Natural killer cell treated with Interleukin-12 subunit alpha and Interleukin-12 subunit beta and Interleukin-15 and Interleukin-18, amount 100 ng/mL, for 72 hours (primary cell): ENCODE measurements at regions not wholly inside any gene's neighbourhood (a gene's known extent, or its start where the extent isn't known, plus 50 kb on each side); places are given as distances from the start of the nearest gene placed in this dataset.

Experiments used
- ATAC-seq, 2 donors: fragments of 150-1000 bp; cut with Tn5 transposase in 1 of 2; sonication (Bioruptor Pico), chemical (Tn5 transposase) in 1 of 2; 2 replicates each; pipeline ENCODE4 v1.10.0; 2021
- DNase-seq: peaks from one replicate; pipeline ENCODE4 v3.0.0; 2022; ENCODE audit warnings: low spot score
- H3K27ac Mint-ChIP-seq, 2 donors: 1 replicate in 1 of 2; 2 replicates in 1 of 2; pipeline ENCODE4 v1.8.0; 2022; ENCODE audit warnings: mixed read lengths in 2 of 2, mild to moderate bottlenecking in 1 of 2, moderate library complexity in 1 of 2
- H3K27me3 Mint-ChIP-seq, 2 donors: 1 replicate in 1 of 2; 2 replicates in 1 of 2; pipeline ENCODE4 v1.8.0; 2022; ENCODE audit warnings: mixed read lengths in 2 of 2
- H3K36me3 Mint-ChIP-seq: one replicate; pipeline ENCODE4 v1.8.0; 2022; ENCODE audit warnings: mixed read lengths
- H3K4me1 Mint-ChIP-seq, 2 donors: 1 replicate in 1 of 2; 2 replicates in 1 of 2; pipeline ENCODE4 v1.8.0; 2022; ENCODE audit warnings: low read depth in 2 of 2, mixed read lengths in 2 of 2, mild to moderate bottlenecking in 1 of 2
- H3K4me3 Mint-ChIP-seq: one replicate; pipeline ENCODE4 v1.8.0; 2022; ENCODE audit warnings: mixed read lengths
- H3K9me3 Mint-ChIP-seq: 2 replicates; pipeline ENCODE4 v1.8.0; 2022; ENCODE audit warnings: mixed read lengths

DNA sequence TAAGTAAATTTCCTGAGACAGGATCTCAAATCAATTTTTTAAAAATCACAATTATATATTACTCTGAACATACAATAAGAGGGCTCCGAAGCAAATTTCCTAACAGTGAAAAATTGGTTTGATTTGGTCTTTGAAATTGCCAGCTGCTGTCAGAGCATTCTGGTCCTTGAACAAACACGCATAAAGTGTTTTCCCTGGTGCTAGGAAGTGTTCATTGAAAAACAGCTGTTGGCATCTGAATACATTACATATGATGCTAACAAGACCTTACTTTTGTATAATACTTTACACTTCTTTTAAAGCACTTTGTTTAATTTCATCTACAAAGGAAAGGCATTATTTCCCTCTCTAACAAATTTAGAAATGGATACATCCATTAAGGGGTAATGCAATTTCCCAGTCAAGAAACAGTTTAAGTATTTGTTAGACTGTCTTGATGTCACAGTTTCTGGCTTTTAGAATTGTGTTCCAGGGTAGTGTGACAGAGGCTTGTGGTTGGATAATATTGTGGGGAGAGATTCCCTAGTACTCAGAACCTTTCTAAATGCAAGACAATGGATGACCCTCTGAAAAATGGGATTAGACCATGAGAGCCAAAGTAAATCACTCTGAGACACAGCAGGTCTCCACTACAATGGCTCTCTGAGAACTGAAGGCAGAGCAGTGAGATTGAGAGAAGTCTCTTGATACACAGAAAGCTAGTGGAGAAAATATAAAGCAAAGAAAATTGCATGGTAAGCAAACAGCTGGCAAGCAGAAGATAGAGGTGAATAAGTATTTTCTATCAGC, 299.0 kb downstream of the TRIB2 start:
- DNase-seq (no peak), ATAC-seq (no peak)
- H3K9me3 Mint-ChIP-seq = no peaks in the 10 kb centered on the region
- no peaks in the 10 kb centered on the region for H3K36me3 Mint-ChIP-seq
- H3K4me1 Mint-ChIP-seq = no peaks in the 10 kb centered on the region
- peaks cover 34 to 54% of the 10 kb centered on the region in 2 donors for H3K27me3 Mint-ChIP-seq
- no peak overlapping the region for H3K27ac Mint-ChIP-seq
- H3K4me3 Mint-ChIP-seq = no peak overlapping the region

DNA sequence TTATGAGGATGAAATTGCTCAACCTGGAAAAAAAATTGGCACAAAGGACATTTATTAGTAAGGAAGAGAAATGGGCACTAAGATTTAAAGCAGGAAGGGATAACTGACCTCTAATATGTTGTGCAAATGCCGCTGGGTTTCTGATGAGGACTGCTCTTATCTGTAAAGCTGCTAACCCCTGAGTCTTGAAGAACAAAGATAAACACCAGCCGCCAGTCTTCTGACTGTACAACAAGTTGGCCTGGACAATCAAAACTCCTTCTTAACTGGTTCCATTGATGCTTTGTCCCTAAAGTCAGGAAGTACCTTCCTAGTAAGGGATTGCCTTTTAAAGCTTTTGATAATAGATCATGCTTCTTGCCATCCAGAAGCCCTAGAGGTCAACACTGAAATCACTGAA, 301.8 kb downstream of the TRIB2 start:
- H3K4me1 Mint-ChIP-seq = no peaks in the 10 kb centered on the region
- H3K4me3 Mint-ChIP-seq = no peak overlapping the region
- H3K36me3 Mint-ChIP-seq = no peaks in the 10 kb centered on the region
- H3K27ac Mint-ChIP-seq = no peak overlapping the region
- no peak for ATAC-seq
- DNase-seq = no peak
- H3K9me3 Mint-ChIP-seq = no peaks in the 10 kb centered on the region
- H3K27me3 Mint-ChIP-seq = peaks cover 26 to 44% of the 10 kb centered on the region in 2 donors

- ATAC-seq (no peak), DNase-seq (no peak)
- Mint-ChIP-seq H3K4me1 (no peaks in the 10 kb centered on the region), H3K9me3 (no peaks in the 10 kb centered on the region), H3K4me3 (no peak overlapping the region), H3K27me3 (peaks cover 23 to 32% of the 10 kb centered on the region in 2 donors), H3K36me3 (no peaks in the 10 kb centered on the region), H3K27ac (no peak overlapping the region)
Observed at GRCh38 chr2:13019781-13020180, 303.0 kb downstream of the TRIB2 start.

- Mint-ChIP-seq H3K9me3 (no peaks in the 10 kb centered on the region), H3K27me3 (peaks cover 23 to 29% of the 10 kb centered on the region in 2 donors), H3K36me3 (no peaks in the 10 kb centered on the region), H3K4me3 (no peak overlapping the region), H3K27ac (no peak overlapping the region), H3K4me1 (no peaks in the 10 kb centered on the region)
- no peak for ATAC-seq
- DNase-seq = no peak
Observed at GRCh38 chr2:13020469-13020868, 303.7 kb downstream of the TRIB2 start.

- no peak for ATAC-seq
- Mint-ChIP-seq H3K9me3 (no peaks in the 10 kb centered on the region), H3K4me3 (no peak overlapping the region), H3K36me3 (no peaks in the 10 kb centered on the region), H3K27me3 (peaks cover 17 to 20% of the 10 kb centered on the region in 2 donors), H3K4me1 (no peaks in the 10 kb centered on the region), H3K27ac (no peak overlapping the region)
- DNase-seq = no peak
Observed at GRCh38 chr2:13021470-13021957, 304.8 kb downstream of the TRIB2 start.

DNA sequence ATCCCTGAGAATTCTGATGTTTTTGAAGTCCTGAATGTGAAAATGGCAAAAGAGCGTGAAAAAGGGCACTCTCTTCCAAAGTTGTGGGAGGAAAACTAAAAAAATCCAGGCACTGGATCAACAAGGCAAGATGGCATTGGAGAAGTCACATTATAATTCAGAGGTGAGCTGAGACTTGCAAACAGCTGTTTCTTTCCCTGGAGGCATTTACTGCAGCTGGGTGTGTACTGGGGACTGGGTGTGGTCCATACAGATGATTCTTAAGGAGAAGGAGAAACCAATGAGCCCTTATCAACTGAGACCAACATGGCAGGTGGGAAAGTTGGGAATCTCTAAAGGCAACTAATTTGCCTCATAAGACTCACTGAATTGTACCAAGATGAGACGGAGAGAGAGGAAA, 313.9 kb downstream of the TRIB2 start:
- no peak for DNase-seq
- H3K36me3 Mint-ChIP-seq = no peaks in the 10 kb centered on the region
- H3K27me3 Mint-ChIP-seq = peaks cover 20 to 25% of the 10 kb centered on the region in 2 donors
- ATAC-seq = no peak
- no peak overlapping the region for H3K27ac Mint-ChIP-seq
- no peaks in the 10 kb centered on the region for H3K4me1 Mint-ChIP-seq
- H3K9me3 Mint-ChIP-seq = no peaks in the 10 kb centered on the region
- no peak overlapping the region for H3K4me3 Mint-ChIP-seq

DNA sequence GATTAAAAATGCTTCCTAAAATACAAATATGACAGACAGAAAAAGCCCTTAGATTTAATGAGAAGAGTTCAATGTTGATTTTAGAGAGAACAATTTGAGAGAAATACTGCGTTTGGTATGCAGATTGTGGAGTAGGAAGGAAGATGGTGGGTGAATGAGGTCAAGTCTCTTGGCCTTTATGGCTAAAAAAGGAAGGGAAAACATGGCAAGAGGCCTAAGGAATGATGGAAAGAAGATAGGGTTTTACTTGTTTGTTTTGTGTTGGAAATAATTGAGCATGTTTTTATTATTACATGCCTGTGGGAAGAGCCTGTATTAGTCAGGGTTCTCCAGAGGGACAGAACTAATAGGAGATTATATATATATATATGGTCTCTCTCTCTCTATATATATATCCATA, 318.1 kb downstream of the TRIB2 start:
- ATAC-seq (no peak), DNase-seq (no peak)
- H3K36me3 Mint-ChIP-seq = no peaks in the 10 kb centered on the region
- H3K27ac Mint-ChIP-seq = no peak overlapping the region
- H3K9me3 Mint-ChIP-seq = no peaks in the 10 kb centered on the region
- no peaks in the 10 kb centered on the region for H3K4me1 Mint-ChIP-seq
- H3K27me3 Mint-ChIP-seq = peaks cover 25 to 27% of the 10 kb centered on the region in 2 donors
- no peak overlapping the region for H3K4me3 Mint-ChIP-seq

DNA sequence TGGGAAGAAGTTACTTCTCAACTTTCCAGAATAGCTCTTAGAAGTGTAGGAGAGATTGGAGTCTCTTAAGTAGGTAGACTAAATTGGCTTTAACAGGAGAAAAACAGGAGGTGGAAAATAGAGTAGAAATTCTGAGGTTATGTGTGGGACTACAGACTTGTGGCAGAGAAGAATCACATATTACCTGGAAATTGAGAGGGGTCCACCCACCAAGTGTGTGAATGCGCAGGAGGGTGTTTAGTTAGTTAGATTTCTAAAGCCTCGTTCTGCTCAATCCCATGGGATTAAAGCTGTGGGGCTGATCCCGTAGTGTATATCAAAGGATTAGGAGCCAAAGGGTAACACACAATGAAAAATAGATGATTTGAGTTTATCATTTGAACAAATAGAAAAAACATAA, 319.1 kb downstream of the TRIB2 start:
- ATAC-seq (no peak), DNase-seq (no peak)
- H3K36me3 Mint-ChIP-seq = peaks cover 2% of the 10 kb centered on the region
- H3K4me1 Mint-ChIP-seq = no peaks in the 10 kb centered on the region
- peaks cover 23 to 25% of the 10 kb centered on the region in 2 donors for H3K27me3 Mint-ChIP-seq
- H3K4me3 Mint-ChIP-seq = no peak overlapping the region
- no peaks in the 10 kb centered on the region for H3K9me3 Mint-ChIP-seq
- no peak overlapping the region for H3K27ac Mint-ChIP-seq

- Mint-ChIP-seq H3K27me3 (peaks cover 47 to 61% of the 10 kb centered on the region in 2 donors), H3K4me1 (no peaks in the 10 kb centered on the region), H3K36me3 (peaks cover 9% of the 10 kb centered on the region), H3K4me3 (no peak overlapping the region), H3K27ac (no peak overlapping the region), H3K9me3 (peaks cover 3% of the 10 kb centered on the region)
- ATAC-seq (peak in 1 of 2 donors; percentile 41), DNase-seq (no peak)
Observed at GRCh38 chr2:13040043-13040442, 323.3 kb downstream of the TRIB2 start.

- Mint-ChIP-seq H3K9me3 (no peaks in the 10 kb centered on the region), H3K27ac (no peak overlapping the region), H3K4me3 (no peak overlapping the region), H3K27me3 (peaks cover 38 to 61% of the 10 kb centered on the region in 2 donors), H3K36me3 (no peaks in the 10 kb centered on the region), H3K4me1 (no peaks in the 10 kb centered on the region)
- ATAC-seq (no peak), DNase-seq (no peak)
Observed at GRCh38 chr2:13046557-13047165, 329.9 kb downstream of the TRIB2 start.

DNA sequence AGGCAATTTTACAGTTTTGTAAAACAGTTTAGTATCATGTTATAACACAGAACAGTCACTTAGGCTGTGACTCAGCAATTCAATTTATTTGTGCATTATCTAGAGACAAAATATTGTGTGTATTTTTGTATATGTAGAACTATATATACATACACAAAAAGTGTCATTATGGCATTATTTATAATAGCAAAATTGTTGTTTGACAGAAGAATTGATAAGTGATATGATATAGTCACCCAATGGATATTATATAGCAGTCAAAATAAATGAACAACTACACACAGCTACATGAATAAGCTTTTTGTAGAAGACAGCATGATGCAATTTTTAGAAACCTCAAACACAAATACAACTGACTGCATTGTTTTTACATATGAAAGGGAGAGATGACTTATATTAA, 334.0 kb downstream of the TRIB2 start:
- no peak overlapping the region for H3K27ac Mint-ChIP-seq
- H3K36me3 Mint-ChIP-seq = no peaks in the 10 kb centered on the region
- H3K9me3 Mint-ChIP-seq = no peaks in the 10 kb centered on the region
- peaks cover 14 to 33% of the 10 kb centered on the region in 2 donors for H3K27me3 Mint-ChIP-seq
- no peak overlapping the region for H3K4me3 Mint-ChIP-seq
- ATAC-seq = no peak
- no peak for DNase-seq
- no peaks in the 10 kb centered on the region for H3K4me1 Mint-ChIP-seq

DNA sequence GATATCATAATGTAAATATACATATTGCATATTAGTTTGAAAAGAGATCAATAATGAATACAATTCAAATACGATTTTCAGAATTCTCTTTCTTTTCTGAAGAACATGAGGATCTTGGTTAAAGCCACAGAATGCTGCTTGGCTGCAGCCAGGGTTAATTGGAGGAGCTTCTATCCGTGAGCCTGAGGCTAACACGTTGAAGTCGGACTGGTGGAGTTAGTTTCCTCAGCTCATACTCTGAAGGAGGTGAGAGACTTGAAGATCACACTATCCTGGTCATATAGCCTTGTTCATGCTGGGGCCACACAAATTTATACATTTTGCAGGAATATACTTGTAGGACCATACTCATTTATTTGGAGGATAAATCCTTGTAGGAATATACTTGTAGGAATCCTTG, 335.8 kb downstream of the TRIB2 start:
- H3K9me3 Mint-ChIP-seq = no peaks in the 10 kb centered on the region
- no peak overlapping the region for H3K27ac Mint-ChIP-seq
- H3K36me3 Mint-ChIP-seq = no peaks in the 10 kb centered on the region
- DNase-seq (no peak), ATAC-seq (no peak)
- H3K4me1 Mint-ChIP-seq = no peaks in the 10 kb centered on the region
- H3K27me3 Mint-ChIP-seq = peaks cover 11 to 34% of the 10 kb centered on the region in 2 donors
- H3K4me3 Mint-ChIP-seq = no peak overlapping the region

DNA sequence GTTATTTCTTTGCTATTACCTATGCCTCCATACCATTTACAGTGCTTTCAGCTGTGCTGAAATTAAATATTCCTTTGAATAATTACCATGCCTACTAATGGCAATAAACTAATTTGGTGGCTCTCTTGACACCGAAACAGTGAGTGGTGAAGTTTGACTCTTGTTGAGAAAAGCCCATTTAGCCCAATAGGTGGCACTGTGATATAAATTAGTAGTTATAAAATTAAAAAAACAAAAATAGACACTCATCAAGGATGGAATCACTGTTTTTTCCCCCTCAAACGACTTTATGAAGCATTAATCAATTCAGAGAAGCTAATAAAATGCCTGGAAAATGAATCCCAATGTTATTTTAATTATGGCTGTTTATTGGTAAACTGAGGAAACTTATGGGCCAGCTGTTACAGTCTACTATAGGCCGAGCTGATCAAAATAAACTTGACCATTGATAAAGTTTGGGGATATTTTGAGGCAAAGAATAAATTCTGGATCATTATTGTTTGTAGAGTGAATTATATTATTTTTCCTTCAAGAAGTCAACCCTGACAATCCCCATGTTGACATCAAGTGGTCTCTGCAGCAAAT, 339.6 kb downstream of the TRIB2 start:
- Mint-ChIP-seq H3K4me3 (no peak overlapping the region), H3K27ac (no peak overlapping the region), H3K36me3 (no peaks in the 10 kb centered on the region), H3K27me3 (peaks cover 10 to 26% of the 10 kb centered on the region in 2 donors), H3K9me3 (no peaks in the 10 kb centered on the region), H3K4me1 (no peaks in the 10 kb centered on the region)
- DNase-seq (no peak), ATAC-seq (no peak)

DNA sequence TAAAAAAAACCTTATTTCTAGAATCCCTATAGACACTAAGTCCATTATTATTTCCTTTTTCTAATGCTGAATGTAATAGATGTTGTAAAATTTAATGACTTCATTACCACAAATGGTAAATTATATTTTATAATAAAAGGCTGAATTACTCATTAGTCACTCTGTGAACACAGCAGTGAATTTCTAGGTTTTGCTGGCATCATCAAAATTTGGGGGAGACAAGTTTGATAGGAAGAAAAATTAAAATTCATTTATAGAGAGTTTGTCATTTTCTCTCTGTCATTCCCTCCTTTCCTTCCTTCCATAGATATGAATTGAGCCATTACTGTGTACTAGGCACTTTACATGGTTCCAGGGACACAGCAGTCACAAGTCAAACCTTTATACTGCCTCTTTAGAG, 340.9 kb downstream of the TRIB2 start:
- Mint-ChIP-seq H3K4me1 (no peaks in the 10 kb centered on the region), H3K4me3 (no peak overlapping the region), H3K27ac (no peak overlapping the region)

More for the DNA sequence above, 340.9 kb downstream of the TRIB2 start:
- Mint-ChIP-seq H3K27me3 (peaks cover 10 to 26% of the 10 kb centered on the region in 2 donors), H3K36me3 (no peaks in the 10 kb centered on the region), H3K9me3 (no peaks in the 10 kb centered on the region)
- ATAC-seq (no peak), DNase-seq (no peak)
